BLaER1 treated with 17β-estradiol and CSF1 and Interleukin-3, amounts not matched to agents 10 nM and 100 nM (cell line): ENCODE measurements at regions not wholly inside any gene's neighbourhood (a gene's known extent, or its start where the extent isn't known, plus 50 kb on each side); places are given as distances from the start of the nearest gene placed in this dataset.

Experiments
- H3K27ac ChIP-seq, 11 experiments: shearing (Covaris generic); formaldehyde crosslinking; 2 replicates each; pipeline ENCODE4 v1.8.1; 2022
- H3K27me3 ChIP-seq, 11 experiments: shearing (Covaris generic); formaldehyde crosslinking; 2 replicates each; pipeline ENCODE4 v1.8.1; 2022
- H3K36me3 ChIP-seq, 11 experiments: shearing (Covaris generic); formaldehyde crosslinking; 2 replicates each; pipeline ENCODE4 v1.8.1; 2022
- H3K4me1 ChIP-seq, 10 experiments: shearing (Covaris generic); formaldehyde crosslinking; 2 replicates each; pipeline ENCODE4 v1.8.1; 2022
- H3K4me2 ChIP-seq, 11 experiments: shearing (Covaris generic); formaldehyde crosslinking; 2 replicates each; pipeline ENCODE4 v1.8.1; 2022
- H3K4me3 ChIP-seq, 10 experiments: shearing (Covaris generic); formaldehyde crosslinking; 2 replicates each; pipeline ENCODE4 v1.8.1; 2022
- H3K9ac ChIP-seq, 11 experiments: shearing (Covaris generic); formaldehyde crosslinking; 2 replicates each; pipeline ENCODE4 v1.8.1; 2022
- H3K9me3 ChIP-seq, 11 experiments: shearing (Covaris generic); formaldehyde crosslinking; replicated peaks in 1 of 11; 2 replicates each; pipeline ENCODE4 v1.8.1; 2022
- H4K20me1 ChIP-seq, 11 experiments: shearing (Covaris generic); formaldehyde crosslinking; 2 replicates each; pipeline ENCODE4 v1.8.1; 2022
- Cebpa-rat ChIP-seq, 11 experiments: shearing (Covaris generic); IDR thresholded peaks; 2 replicates each; pipeline ENCODE4 v1.8.1; 2022

DNA sequence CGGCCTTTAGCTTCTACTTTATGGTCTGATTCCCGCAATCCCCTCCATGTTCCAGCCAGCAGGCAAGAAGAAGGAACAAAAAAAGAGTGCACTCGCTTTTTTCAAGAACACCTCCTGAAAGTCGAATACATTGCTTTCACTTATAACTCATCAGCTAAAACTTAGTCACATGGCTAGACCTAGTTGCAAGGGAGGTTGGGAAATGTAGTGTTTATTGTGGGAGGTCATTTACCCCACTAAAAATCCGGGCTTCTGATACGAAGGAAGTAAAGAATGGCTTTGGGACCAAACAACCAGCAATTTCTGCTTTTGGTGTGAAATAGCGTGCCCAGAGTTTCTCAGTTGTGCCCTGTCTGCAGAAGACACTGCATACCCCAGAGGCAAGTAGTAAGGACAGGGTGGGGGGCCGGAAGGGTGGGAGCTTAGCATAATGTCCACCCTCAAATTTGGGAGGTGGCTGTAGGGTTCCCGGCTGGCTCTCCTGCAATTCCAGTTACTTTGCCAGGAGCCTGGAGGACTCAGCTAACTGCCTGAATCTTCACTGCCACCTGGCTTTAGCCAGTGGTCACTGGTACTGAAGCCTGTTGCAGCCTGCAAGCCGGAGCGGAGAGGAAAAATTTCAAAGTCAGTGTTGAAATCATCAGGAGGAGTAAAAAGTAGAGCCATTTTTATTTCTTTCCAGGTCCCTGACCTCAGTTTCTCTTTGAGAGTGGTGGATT is 57.7 kb upstream of the F3 start:
- Histone ChIP-seq H3K4me2 (no peak overlapping the region), H3K4me3 (no peak overlapping the region), H4K20me1 (no peaks in the 10 kb centered on the region), H3K9me3 (peaks cover 0 to 20% (median 0%) of the 10 kb centered on the region in 11 experiments; a peak in 5 of 22 replicates), H3K4me1 (peaks cover 0 to 25% (median 14%) of the 10 kb centered on the region in 10 experiments; a peak in 12 of 20 replicates), H3K36me3 (no peaks in the 10 kb centered on the region), H3K27ac (no peak overlapping the region), H3K27me3 (no peaks in the 10 kb centered on the region), H3K9ac (no peak overlapping the region)
- TF ChIP-seq Cebpa-rat (IDR thresholded peaks at IDR 0.05) = no peak

- no peak for TF ChIP-seq Cebpa-rat (IDR thresholded peaks at IDR 0.05)
- Histone ChIP-seq H3K36me3 (no peaks in the 10 kb centered on the region), H3K9ac (no peak overlapping the region), H3K4me1 (peaks cover 0 to 15% (median 10%) of the 10 kb centered on the region in 10 experiments; a peak in 12 of 20 replicates), H3K4me2 (no peak overlapping the region), H3K9me3 (peaks cover 0 to 12% (median 0%) of the 10 kb centered on the region in 11 experiments; a peak in 4 of 22 replicates), H3K4me3 (no peak overlapping the region), H3K27ac (no peak overlapping the region), H4K20me1 (no peaks in the 10 kb centered on the region), H3K27me3 (no peaks in the 10 kb centered on the region)
Measured at GRCh38 chr1:94597701-94598100, 56.1 kb upstream of the F3 start.

- H3K36me3 ChIP-seq = no peaks in the 10 kb centered on the region
- H3K9ac ChIP-seq = no peak overlapping the region
- no peak overlapping the region for H3K4me2 ChIP-seq
- no peaks in the 10 kb centered on the region for H3K27me3 ChIP-seq
- H3K27ac ChIP-seq = no peak overlapping the region
- no peaks in the 10 kb centered on the region for H3K9me3 ChIP-seq
- no peak for TF ChIP-seq Cebpa-rat (IDR thresholded peaks at IDR 0.05)
- no peaks in the 10 kb centered on the region for H4K20me1 ChIP-seq
- H3K4me3 ChIP-seq = no peak overlapping the region
- peaks cover 0 to under 1% (median 0%) of the 10 kb centered on the region in 10 experiments; a peak in 2 of 20 replicates for H3K4me1 ChIP-seq
Measured at GRCh38 chr1:94596260-94596659, 54.7 kb upstream of the F3 start.

- Histone ChIP-seq H3K9me3 (no peaks in the 10 kb centered on the region), H3K36me3 (no peaks in the 10 kb centered on the region), H3K4me3 (no peak overlapping the region), H3K9ac (no peak overlapping the region), H4K20me1 (no peaks in the 10 kb centered on the region), H3K27ac (no peak overlapping the region), H3K27me3 (no peaks in the 10 kb centered on the region), H3K4me1 (no peaks in the 10 kb centered on the region), H3K4me2 (no peak overlapping the region)
- no peak for TF ChIP-seq Cebpa-rat (IDR thresholded peaks at IDR 0.05)
Measured at GRCh38 chr1:94595658-94596057, 54.1 kb upstream of the F3 start.

GRCh38 chr1:94593611-94594010 is 52.1 kb upstream of the F3 start:
- Histone ChIP-seq H3K27ac (no peak overlapping the region), H3K4me2 (no peak overlapping the region)

GRCh38 chr1:94592571-94592920 is 51.0 kb upstream of the F3 start:
- H4K20me1 ChIP-seq = no peaks in the 10 kb centered on the region
- H3K27ac ChIP-seq = no peak overlapping the region
- no peaks in the 10 kb centered on the region for H3K9me3 ChIP-seq
- no peaks in the 10 kb centered on the region for H3K4me1 ChIP-seq
- TF ChIP-seq Cebpa-rat (IDR thresholded peaks at IDR 0.05) = no peak
- no peak overlapping the region for H3K9ac ChIP-seq
- no peaks in the 10 kb centered on the region for H3K27me3 ChIP-seq
- no peak overlapping the region for H3K4me3 ChIP-seq
- no peaks in the 10 kb centered on the region for H3K36me3 ChIP-seq
- H3K4me2 ChIP-seq = no peak overlapping the region

More at GRCh38 chr1:94593611-94594010, 52.1 kb upstream of the F3 start:
- H3K9ac ChIP-seq = no peak overlapping the region
- no peaks in the 10 kb centered on the region for H3K9me3 ChIP-seq
- TF ChIP-seq Cebpa-rat (IDR thresholded peaks at IDR 0.05) = no peak
- H3K4me3 ChIP-seq = no peak overlapping the region
- H3K27me3 ChIP-seq = no peaks in the 10 kb centered on the region
- H4K20me1 ChIP-seq = no peaks in the 10 kb centered on the region
- no peaks in the 10 kb centered on the region for H3K36me3 ChIP-seq
- H3K4me1 ChIP-seq = no peaks in the 10 kb centered on the region

- no peak for TF ChIP-seq Cebpa-rat (IDR thresholded peaks at IDR 0.05)
Measured at GRCh38 chr1:94591823-94592570, 50.4 kb upstream of the F3 start.

More at GRCh38 chr1:94591823-94592570, 50.4 kb upstream of the F3 start:
- no peaks in the 10 kb centered on the region for H3K36me3 ChIP-seq
- H4K20me1 ChIP-seq = no peaks in the 10 kb centered on the region
- no peak overlapping the region for H3K4me3 ChIP-seq
- H3K27me3 ChIP-seq = no peaks in the 10 kb centered on the region
- H3K9ac ChIP-seq = no peak overlapping the region
- H3K4me2 ChIP-seq = no peak overlapping the region
- H3K27ac ChIP-seq = no peak overlapping the region
- no peaks in the 10 kb centered on the region for H3K9me3 ChIP-seq
- no peaks in the 10 kb centered on the region for H3K4me1 ChIP-seq
